NCI-H2196 (cell line): ENCODE measurements at regions not wholly inside any gene's neighbourhood (a gene's known extent, or its start where the extent isn't known, plus 50 kb on each side); places are given as distances from the start of the nearest gene placed in this dataset.

Experiments used
- DNase-seq: peaks from one replicate; lab custom pipeline; 2025; ENCODE audit not compliant: unreplicated experiment; lab: John Stamatoyannopoulos, UW

DNA sequence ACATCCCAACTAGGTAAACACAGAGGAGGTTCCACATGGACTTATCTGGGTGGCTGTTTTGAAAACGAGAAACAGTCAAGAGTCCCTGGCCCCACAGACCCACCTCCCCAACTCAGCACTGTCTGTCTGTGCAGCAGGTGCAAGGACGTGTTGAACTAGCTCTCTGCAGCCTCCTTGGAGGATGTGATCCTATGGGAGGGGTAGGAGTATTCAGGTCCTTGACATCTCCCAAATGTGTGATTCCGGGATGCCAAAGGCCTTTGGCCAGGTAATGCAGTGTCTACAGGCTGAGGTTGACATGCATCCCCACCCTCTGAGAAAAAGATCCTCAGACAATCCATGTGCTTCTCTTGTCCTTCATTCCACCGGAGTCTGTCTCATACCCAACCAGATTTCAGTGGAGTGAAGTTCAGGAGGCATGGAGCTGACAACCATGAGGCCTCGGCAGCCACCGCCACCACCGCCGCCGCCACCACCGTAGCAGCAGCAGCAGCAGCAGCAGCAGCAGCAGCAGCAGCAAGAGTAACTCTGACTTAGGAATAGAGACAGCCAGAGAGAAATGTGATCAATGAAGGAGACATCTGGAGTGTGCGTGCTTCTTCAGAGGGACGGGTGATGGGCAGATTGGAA lies 151.6 kb upstream of the CAMK1G start:
- DNase-seq, result no peak

DNA sequence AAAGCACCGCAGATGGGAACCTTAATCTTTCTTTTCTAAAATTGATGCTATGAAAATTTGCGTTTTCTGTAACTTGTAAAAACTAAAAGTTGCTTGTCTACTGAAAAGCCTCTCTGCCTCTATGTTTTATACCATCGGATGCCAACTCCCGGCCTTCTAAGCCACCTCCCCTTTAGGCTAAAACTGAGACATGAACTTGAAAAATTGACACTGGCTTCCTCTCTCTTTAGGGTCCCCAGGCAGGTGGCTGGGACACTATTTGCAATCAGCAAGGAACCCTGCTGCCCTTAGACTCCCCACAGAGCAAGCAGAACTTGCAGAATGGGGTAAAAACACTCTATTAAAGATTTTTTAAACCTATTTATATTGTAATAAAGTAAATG lies 151.1 kb upstream of the CAMK1G start:
- DNase-seq, result no peak

DNA sequence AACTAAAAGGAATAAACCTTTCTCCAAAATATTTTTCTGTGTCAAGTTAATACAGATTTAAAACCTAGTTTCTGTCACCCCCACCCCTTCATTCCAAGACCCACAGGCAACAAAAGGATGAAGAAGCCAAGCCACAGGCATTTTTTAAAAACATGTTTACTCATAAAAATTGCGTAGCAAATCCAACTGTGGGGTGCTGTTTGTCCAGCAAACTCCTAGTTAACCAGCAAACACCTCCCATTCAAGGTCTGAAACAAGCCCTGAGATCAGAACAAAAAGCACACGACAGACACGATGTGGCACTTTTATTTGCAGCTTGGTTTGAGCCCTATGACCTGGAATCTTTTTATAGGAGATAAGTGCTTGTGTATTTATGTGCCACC lies 149.9 kb upstream of the CAMK1G start:
- DNase-seq, result no peak

DNA sequence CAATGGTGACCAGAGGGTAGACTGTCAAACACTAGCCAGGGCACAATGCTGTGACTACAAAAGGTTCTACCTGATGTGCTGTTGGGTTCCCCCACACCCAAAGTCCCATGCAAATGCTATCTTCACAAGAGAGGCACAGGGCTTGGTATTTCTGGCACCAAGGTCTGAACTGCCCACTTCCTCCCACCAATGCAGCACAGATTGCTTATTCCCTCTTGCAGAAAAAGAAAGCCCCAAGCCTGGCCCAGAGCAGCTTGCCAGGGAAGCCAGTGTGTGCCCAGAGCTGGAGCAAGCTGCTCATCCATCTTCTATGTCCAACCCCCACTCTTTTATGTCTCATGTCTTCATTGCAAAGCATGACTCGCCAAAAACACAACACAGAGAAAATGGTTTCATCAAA lies 149.4 kb upstream of the CAMK1G start:
- no peak for DNase-seq

DNA sequence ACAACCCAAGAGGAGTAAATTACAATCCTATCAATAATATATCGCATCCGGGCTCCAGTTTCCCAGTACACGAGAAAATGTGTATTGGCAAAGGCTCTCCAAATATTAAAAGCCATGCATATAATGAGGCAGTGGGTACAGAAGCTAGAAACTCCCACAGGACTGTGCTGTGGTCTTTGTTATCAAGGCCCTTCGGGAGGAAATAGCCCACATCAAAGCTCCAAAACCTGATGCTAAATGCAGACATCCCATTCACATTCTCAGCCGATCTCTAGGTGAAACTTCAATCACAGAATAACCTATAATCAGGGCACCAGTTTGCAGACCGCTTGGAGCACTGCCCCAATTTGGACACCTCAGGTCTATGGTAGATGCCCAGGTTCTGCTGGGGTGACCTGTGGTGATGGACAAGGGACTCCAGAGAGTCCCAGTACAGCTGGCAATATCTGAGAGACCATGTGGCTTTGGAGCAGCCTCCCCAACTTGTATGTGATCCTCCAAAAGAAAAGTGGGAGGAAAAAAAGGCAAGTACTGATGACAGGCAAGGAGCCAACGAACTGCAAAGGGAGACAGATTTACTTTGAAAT lies 148.8 kb upstream of the CAMK1G start:
- no peak for DNase-seq

DNA sequence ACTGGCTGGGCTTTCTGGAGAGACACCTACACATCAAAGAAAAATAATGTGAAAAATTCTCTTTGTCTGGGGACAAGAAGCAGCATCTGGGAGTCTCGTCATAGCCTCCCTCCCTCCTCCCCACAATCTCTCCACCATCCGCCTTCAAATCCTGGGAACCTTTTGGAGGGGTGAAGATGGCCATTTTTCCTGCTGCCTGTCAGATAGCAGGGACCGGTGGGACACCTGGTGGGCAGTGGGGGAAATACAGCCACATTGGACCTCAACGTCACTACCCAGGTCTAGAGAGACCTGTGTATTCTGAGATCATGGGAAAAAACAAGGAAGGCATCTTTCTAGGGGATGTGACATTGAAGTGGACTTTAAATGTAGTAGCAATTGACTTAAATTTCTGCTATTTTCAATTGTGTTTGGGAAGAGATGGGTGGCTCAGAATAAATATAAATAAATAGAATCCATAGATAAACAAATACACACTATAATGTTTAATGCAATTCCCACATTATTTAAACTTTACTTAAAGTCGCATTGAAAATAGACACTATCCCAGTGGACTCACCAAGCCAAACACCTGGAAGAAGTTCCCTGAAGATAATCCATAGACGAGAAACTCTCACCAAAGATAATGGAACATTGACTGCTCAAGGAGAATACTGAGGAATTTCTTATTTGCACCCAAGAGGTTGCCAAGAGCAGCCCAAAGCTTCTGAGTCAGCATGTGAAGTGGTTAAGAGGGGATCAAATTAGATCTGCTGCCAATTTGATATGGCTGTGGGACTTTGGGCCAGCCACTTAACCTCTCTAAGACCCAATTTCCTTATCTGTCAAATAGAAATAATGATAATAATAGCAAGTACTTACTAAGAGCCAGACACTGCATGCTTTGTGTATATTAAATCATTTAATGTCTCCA lies 147.6 kb upstream of the CAMK1G start:
- peak; percentile 60 for DNase-seq

DNA sequence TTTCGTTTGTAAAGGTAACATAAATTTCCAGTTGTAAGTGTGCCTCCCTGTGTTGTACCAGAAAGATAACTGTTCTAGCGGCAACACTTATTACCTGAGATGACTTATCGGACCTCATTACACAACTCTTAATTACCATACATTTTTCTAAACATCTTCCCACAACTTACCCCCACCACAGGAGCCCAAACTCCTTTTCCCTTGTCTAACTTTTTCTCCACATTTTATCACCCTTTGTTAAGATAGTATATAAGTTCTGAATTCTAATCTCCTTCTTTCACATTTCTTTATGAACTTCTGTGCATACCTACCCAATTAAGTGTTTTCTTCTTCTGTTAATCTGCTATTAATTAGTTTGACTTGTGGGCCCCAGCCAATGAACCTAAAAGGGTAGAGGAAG lies 143.7 kb upstream of the CAMK1G start:
- DNase-seq, result no peak

DNA sequence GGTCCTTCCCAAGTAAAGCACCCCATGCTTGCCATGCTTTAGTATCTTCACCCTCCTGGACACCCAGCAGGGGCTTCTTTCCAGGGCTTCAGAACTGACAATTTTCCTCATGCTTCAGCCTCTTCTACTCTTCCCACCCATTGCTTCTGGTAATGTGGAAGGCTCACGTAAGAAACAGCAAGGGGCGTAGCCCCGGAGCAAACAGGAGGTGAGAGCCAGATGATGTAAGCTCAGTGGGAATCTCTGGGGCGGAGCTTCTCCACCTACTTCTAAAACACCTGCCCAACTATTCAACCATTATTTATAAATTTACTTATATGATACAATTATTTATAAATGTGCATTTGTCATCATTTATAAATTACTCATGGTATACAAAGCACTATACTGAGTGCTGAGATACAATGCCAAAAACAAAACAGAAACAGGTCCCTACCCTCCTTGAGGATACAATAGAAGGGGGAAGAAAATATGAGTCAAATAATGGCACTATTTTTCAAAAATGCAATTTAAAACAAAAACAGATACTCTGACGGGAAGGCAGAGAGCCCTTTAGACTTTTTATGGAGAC lies 140.1 kb upstream of the CAMK1G start:
- DNase-seq, result no peak

DNA sequence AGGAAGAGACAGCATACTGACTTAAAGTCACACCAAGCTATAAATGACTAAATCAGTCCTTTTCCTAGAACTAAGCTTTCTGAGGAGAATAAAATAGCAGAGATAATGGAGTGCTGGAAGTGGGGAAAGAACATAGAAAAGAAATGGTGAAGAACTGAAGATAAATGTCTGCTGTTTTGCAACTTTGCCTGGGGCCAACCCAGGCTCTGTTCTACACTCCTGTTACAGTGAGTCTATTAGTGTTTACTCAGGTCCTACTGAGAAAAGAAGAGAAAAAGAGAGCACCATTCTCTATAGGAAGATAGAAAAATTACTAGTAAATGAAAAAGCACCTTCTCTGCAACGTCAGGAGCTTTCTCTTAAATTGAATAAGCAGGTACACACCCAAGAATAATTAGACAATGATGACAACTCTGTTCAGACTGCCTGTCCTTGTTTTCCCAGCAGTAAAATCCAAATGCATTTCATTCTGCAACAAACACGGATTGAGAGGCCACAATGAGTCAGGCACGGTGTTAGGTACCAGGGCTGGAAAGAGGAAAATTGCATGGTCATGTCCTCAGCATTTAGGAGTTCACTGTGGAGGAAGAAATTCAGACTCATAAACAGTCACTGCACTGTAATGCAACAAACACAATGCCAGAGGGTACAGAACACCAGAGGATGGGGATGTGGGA lies 139.4 kb upstream of the CAMK1G start:
- DNase-seq, result no peak

DNA sequence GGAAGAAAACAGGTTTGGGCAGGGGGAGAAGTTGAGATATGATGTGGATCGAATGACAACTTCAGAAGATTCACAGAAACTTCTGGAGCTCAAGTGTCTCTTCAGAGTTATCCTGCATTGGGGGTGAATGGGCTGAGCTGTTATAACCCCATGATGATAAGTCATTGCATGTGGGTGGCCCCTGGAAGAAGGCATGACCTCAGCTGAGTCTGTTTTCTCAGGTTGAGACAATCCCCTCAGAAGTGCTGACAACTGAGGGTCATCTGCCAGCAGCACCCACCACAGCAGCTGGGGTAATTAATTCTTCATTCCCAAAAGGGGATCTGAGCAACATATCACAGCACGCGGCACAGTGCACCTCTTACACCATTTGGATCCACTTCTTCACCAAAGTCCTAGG lies 138.6 kb upstream of the CAMK1G start:
- DNase-seq, result no peak

DNA sequence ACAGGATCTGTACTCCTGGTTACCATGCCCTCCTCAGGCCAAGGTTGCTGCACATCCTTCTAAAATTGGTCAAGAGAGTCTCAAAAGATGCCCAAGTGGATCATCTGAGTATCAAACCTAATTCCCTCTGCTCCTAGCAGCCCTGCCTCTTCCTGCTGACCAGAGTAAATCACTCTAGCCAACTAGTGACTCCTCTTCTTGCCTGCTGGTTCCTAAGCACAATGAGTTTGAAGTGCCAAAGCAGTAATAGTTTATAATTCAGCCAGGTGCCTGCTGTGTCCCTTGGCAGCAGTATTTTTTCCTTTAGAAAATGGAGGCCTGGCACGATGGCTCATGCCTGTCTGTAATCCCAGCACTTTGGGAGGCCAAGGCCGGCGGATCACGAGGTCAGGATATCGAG lies 137.9 kb upstream of the CAMK1G start:
- no peak for DNase-seq

DNA sequence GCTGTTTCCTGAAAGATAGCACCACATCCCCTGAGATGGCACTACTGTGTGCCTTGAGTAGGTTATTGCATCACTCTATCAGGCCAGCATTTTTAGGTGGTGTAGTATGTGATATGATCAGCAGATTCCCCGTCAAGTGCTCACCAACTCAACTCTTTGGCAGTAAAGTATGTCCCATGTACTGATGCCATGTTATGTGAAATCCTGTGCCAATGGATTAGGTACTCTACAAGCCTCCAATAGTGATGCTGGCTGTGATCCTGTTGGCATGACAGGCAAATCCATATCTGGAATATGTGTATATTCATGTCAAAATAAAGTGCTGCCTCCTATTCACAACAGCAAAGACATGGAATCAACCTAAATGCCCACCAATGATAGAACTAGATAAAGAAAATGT lies 137.2 kb upstream of the CAMK1G start:
- DNase-seq, result no peak

DNA sequence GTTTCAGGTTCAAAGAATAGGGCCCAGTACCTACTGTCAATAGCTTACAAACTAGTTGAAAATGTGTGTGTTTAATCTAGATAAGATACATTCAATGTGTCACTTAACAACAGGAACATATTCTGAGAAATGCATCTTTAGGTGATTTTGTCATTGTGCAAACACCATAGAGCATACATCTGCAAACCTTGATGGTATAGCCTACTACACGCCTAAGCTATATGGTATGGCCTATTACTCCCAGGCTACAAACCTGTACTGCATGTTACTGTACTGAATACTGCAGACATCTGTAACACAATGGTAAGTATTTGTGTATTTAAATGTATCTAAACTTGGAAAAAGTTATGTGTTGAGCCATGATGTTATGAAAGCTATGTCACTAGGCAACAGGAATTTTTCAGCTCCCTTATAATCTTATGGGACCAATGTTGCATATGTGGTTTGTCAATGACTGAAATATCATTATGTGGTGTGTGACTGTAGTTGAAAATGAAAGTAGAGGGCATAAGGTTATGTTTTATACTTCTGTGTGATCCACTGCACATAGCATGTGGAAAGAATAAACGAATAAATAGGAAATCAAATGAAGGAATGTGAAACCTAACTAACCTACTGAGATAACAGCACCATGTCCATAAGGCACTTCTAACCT lies 129.0 kb upstream of the CAMK1G start:
- DNase-seq, result no peak

DNA sequence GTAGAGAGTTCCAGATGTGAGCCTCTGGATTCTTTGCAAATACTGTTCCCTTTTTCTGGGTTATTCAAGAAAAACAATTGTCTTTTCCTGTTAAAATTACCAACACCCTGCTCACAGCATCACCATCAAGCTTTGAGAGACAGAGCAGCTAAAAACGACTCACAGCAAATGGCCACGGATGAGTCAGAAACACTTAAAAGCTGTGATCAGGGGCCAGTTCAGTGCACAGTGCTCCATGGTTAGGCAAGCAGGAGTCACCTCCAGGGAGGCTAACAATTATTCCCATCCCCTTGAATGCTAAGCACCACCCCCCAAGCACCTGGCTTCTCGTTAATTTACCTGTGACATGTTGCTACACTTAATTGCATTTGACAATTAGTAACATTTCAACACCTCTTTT lies 128.4 kb upstream of the CAMK1G start:
- no peak for DNase-seq

DNA sequence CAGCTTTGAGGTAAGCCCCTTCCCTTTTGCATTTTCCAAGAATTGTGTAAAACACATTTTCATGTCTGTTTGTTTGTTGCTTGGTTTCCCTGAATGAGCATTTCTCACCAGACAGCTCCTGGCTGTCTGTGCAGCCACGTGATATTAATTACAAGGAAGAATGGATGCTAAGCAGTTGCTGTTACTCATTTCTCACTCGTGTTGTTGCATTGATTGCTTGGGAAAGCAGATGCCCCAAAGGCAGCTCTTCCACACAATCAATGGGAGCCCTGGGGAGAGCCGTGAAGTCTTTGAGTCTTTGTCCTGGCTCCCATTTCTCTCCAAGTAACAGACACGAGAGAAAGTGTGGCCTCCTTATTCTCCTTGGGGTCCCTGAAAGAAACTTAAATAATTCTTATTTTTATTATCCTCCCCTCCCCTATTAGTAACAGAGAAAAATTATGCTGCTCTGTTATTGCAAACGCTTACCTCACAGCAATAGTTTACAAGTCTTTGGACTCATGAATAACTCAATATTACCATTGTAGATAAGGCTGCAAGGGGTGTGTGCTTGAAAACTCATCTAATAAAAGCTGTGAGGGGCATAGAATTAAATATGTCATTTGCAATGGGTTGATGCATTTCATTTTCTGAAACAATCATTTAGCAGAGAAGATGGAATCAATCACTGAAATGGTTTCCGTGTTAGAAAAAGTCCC lies 127.7 kb upstream of the CAMK1G start:
- no peak for DNase-seq

DNA sequence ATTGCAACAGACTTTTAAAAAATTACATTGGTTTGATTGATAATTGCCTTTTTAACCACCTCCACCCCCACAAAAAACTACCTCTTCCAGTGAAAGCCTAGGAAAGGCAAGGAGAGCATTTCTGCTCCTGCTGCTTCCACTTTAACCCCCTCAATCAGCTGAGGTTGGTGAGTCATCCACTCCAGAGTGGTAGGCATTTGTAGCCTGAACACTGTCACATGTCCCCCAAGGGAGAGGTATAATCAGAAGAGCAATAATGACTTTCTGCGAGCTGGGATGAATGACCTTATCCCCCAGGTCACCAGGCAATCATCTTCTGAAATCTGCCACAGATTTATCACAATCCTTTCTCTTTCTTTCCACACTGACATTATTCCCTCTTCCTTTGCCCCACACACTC lies 126.6 kb upstream of the CAMK1G start:
- DNase-seq, result no peak

DNA sequence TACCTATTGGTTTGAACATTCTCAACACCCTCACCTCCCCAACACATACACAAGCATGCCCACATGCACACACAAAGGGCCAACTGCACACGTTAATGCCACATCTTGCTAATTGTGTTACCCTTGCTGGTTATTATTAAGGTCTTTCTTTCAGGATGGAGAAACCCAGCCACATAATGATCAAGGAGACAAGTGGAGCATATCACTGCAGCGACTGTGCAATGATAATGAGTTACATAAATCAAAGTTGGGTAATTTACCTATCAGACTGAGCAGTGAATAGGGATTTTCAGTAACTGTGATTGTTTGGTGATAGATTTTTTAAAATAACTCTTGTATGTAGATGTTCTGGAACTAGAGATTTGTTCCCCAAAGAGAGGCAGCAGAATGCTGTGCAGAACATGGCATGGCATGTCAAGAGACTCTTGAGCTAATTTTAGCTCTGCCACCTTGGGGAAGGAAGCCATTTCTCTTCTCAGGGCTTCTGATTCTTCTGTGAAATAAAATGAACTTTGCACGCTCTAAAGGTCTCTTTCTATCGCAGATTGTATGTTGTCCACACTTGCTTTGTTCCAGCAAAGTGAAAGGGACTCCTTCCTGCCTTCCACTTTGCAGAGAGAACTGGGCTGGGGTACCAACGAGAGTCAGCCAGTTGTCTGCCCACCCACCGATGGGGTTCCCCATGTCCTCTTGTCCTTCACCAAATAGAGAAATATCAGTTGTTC lies 126.0 kb upstream of the CAMK1G start:
- DNase-seq, result no peak

DNA sequence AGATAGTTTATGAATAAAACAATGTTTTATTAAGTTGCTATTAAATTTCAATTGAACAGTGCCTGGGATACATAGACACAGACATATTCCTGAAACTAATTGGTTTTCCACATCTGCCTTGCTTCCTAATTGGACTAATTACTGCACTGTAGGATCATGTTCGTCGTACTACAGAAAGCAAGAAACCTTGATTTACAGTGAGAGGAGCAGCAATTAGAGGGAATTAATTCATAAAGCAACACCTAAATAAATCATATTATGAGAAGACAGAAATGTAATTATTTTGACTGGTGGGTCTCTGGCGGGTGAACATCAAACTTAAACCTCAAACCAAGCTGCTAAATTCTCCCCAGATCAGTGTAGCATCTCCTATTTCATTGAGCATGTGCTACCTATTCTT lies 124.6 kb upstream of the CAMK1G start:
- DNase-seq, result no peak

DNA sequence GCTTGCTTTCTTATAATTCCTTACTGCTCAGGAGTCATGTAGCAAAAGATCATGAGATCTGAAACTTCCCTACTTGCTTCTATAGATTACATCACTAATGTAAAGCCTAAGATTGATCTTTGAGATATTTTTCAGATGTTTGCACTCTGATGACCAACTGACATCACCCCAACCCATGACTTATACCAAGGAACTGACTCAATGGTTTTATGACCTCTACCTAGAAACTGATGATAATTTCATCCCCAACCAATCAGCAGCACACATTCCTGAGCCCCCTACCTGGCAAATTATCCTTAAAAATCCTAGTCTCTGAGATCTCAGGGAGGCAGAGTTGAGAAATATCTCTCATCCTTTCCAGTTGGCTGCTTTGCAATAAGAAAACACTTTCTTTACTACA lies 122.3 kb upstream of the CAMK1G start:
- no peak for DNase-seq

DNA sequence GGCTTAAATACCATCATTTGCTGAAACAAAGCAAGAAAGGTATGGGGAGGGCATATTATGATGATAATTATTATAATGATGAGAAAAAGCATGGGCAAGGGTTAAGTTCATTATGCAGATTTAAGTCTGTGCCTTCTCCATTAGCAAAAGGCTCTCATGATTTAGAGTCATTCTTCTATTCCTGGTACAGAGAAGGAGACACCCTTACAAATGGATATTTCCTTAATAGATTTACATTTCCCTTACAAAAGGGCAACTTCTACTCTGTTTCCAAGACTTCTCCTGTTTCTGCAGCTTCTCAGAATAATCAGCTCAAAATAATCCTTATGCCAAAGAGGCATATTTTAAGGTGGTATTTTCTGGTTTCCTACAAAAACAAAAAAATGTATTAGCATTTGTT lies 121.1 kb upstream of the CAMK1G start:
- DNase-seq, result no peak
